Activated CD8-positive, alpha-beta T cell treated with anti-CD3 and anti-CD28 coated beads, Interleukin-2, amount 10 ng/mL, durations not matched to agents 7 days and 5 days (primary cell): ENCODE measurements at regions not wholly inside any gene's neighbourhood (a gene's known extent, or its start where the extent isn't known, plus 50 kb on each side); places are given as distances from the start of the nearest gene placed in this dataset.
A peak's percentile ranks its signal among the peaks of the same experiment; 100 is the strongest.
"Not testable (repeated sequence)": the region's sequence is repeated elsewhere in the genome, so short reads cannot be mapped to it uniquely, and the experiment has no call there.

Experiments used
- ATAC-seq: fragments of 150-1000 bp; cut with Tn5 transposase; one replicate; pipeline ENCODE4 v1.10.0; 2021; ENCODE audit warnings: moderate library complexity
- CTCF ChIA-PET: fragments of 350-600 bp; sonication (Branson Sonifier 250); formaldehyde crosslinking; loops from one replicate; lab custom pipeline; 2021; ENCODE audit warnings: antibody characterized with exemption; lab: Charles Lee
- POLR2A ChIA-PET: fragments of 350-600 bp; sonication (Branson Sonifier 250); formaldehyde crosslinking; loops from one replicate; lab custom pipeline; 2021; ENCODE audit warnings: antibody characterized with exemption; lab: Charles Lee
- DNase-seq: peaks from one replicate; pipeline ENCODE4 v3.0.0-alpha.2; 2020
- H3K27ac Mint-ChIP-seq: one replicate; pipeline ENCODE4 v1.8.0; 2021; ENCODE audit warnings: mild to moderate bottlenecking, mixed read lengths
- H3K27me3 Mint-ChIP-seq: one replicate; pipeline ENCODE4 v1.8.0; 2021; ENCODE audit warnings: low read depth, mixed read lengths
- H3K36me3 Mint-ChIP-seq: one replicate; pipeline ENCODE4 v1.8.0; 2021; ENCODE audit warnings: low read depth, mixed read lengths
- H3K4me1 Mint-ChIP-seq: one replicate; pipeline ENCODE4 v1.8.0; 2021; ENCODE audit warnings: low read depth, mixed read lengths
- H3K4me3 Mint-ChIP-seq: one replicate; pipeline ENCODE4 v1.8.0; 2021; ENCODE audit warnings: mild to moderate bottlenecking, mixed read lengths
- H3K9me3 Mint-ChIP-seq: one replicate; pipeline ENCODE4 v1.8.0; 2022; ENCODE audit warnings: mixed read lengths; ENCODE audit not compliant: insufficient read depth

DNA sequence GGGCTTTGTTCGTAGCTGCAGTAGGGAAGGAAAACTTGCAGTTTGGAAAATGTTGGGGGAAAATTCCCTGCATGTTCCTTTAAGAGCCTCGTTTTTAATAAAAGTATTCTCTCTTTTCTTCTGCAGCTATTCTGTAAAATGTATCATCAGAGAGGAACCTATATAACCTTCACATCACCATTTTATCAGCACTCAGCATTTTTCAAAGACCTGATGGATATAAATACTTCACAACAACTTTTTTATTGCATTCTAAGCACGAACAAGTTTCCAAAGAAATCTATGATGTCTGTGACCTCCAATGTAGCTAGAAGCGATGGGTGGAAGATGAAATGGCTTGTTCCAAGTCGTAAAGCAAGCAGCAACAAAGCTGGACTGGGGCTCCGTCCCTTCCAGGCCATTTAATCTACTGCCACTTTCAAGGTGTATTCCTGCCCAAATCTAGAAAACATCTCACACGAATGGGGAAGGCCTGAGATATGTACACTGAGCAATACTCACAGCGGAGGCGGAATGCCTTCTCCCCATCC is 84.0 kb downstream of the NSUN2 start:
- Mint-ChIP-seq H3K36me3 (no peaks in the 10 kb centered on the region), H3K27ac (no peak overlapping the region), H3K4me3 (no peak overlapping the region), H3K9me3 (no peaks in the 10 kb centered on the region), H3K4me1 (no peaks in the 10 kb centered on the region), H3K27me3 (no peaks in the 10 kb centered on the region)
- ChIA-PET POLR2A (interaction anchor here (0.5 kb wide), 1 partner anchor 22 kb away, joined by 3 read pairs; no protein-coding TSS in a partner anchor), CTCF (no interaction called here)
- ATAC-seq (no peak), DNase-seq (no peak)

DNA sequence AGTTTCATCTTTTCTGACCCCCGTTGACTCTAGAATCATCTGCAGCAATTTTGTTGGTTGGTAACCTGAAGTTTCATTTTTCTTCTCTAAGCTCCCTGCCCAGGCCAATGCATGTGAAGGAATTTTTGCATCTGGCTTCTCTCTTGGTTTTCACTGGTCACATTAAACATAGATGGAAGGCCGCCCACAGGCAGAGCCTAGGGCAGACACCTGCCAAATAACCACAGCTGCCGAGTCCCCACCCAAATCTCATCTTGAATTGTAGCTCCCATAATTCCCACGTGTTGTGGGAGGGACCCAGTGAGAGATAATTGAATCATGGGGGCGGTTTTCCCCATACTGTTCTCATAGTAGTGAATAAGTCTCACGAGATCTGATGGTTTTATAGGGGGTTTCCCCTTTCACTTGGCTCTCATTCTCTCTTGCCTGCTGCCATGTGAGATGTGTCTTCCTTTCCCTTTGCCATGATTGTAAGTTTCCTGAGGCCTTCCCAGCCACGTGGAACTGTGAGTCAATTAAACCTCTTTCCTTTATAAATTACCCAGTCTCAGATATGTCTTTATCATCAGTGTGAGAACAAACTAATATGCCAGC is 84.8 kb downstream of the NSUN2 start:
- POLR2A ChIA-PET, CTCF ChIA-PET, H3K27ac Mint-ChIP-seq, H3K4me1 Mint-ChIP-seq, H3K9me3 Mint-ChIP-seq, H3K27me3 Mint-ChIP-seq, H3K36me3 Mint-ChIP-seq, ATAC-seq, H3K4me3 Mint-ChIP-seq, DNase-seq: not testable (repeated sequence)

- no peak overlapping the region for H3K27ac Mint-ChIP-seq
- no peaks in the 10 kb centered on the region for H3K4me1 Mint-ChIP-seq
- ChIA-PET POLR2A (no interaction called here), CTCF (no interaction called here)
- no peak overlapping the region for H3K4me3 Mint-ChIP-seq
- H3K9me3 Mint-ChIP-seq, result no peaks in the 10 kb centered on the region
- no peak for DNase-seq
- no peaks in the 10 kb centered on the region for H3K36me3 Mint-ChIP-seq
- ATAC-seq, result no peak
- H3K27me3 Mint-ChIP-seq, result no peaks in the 10 kb centered on the region
Measured at GRCh38 chr5:6547498-6547897, 85.3 kb downstream of the NSUN2 start.

- Mint-ChIP-seq H3K9me3 (no peaks in the 10 kb centered on the region), H3K4me1 (no peaks in the 10 kb centered on the region), H3K4me3 (no peak overlapping the region), H3K36me3 (no peaks in the 10 kb centered on the region), H3K27ac (no peak overlapping the region), H3K27me3 (no peaks in the 10 kb centered on the region)
- DNase-seq (peak; percentile 0), ATAC-seq (no peak)
- POLR2A ChIA-PET, result no interaction called here
- CTCF ChIA-PET, result no interaction called here
Measured at GRCh38 chr5:6545770-6546690, 86.8 kb downstream of the NSUN2 start.

DNA sequence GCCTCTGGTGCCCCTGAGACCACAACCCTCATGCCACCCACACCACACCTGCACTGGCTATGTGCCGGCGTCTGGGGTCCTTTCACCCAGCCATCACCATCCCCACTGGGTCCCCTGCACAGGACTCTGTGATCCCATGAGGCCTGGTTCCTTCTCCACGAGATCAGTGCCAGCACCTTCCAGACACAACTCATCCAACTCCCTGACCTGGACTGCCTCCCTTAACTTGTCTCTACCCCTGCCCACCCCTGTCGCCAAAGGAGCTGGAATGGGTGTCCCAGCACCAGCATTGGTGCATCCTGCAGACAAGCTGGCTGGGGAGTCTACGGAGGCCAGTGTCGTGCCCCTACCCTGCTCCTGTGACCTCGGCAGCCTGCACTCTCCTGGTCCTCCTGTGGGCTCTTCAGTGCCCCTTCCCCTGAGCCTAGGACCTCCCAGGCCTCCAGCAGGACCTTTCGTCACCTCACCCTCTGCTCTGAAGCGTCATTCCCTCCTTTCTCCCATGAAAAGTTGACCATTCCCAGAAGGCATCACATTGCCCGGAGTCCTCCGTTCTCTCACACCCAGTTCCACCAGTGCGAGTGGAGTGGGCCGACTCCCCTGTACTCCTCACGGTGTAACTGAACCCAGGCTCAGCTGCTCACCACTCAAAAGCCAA is 87.7 kb downstream of the NSUN2 start:
- peak; percentile 12 for DNase-seq
- H3K27ac Mint-ChIP-seq, result no peak overlapping the region
- H3K4me3 Mint-ChIP-seq, result no peak overlapping the region
- POLR2A ChIA-PET, result no interaction called here
- CTCF ChIA-PET, result no interaction called here
- H3K4me1 Mint-ChIP-seq, result no peaks in the 10 kb centered on the region
- H3K27me3 Mint-ChIP-seq, result no peaks in the 10 kb centered on the region
- H3K36me3 Mint-ChIP-seq, result no peaks in the 10 kb centered on the region
- no peaks in the 10 kb centered on the region for H3K9me3 Mint-ChIP-seq
- no peak for ATAC-seq

DNA sequence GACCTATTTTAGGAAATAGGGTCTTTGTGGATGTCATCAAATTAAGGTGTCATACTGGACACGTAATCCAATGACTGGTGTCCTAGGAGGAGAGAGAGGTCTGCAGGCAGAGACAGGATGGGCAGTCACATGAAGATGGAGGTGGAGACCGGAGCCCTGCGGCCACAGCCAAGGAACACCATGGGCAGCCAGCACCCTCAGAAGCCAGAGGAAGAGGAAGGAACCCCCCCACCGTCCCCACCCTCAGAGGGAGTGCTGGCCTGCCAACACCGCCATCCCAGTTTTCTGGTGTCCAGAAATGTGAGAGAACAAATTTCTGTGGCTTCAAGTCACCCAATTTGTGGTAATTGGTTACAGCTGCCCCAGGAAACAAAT is 88.3 kb downstream of the NSUN2 start:
- ATAC-seq, result no peak

More for the DNA sequence above, 88.3 kb downstream of the NSUN2 start:
- H3K4me3 Mint-ChIP-seq, result no peak overlapping the region
- no peaks in the 10 kb centered on the region for H3K9me3 Mint-ChIP-seq
- H3K4me1 Mint-ChIP-seq, result no peaks in the 10 kb centered on the region
- ChIA-PET POLR2A (no interaction called here), CTCF (no interaction called here)
- no peaks in the 10 kb centered on the region for H3K27me3 Mint-ChIP-seq
- no peak for DNase-seq
- no peak overlapping the region for H3K27ac Mint-ChIP-seq
- no peaks in the 10 kb centered on the region for H3K36me3 Mint-ChIP-seq
